Suppressor macrophage treated with lipopolysaccharide for 4 hours (primary cell): ENCODE measurements at regions not wholly inside any gene's neighbourhood (a gene's known extent, or its start where the extent isn't known, plus 50 kb on each side); places are given as distances from the start of the nearest gene placed in this dataset.
A peak's percentile ranks its signal among the peaks of the same experiment; 100 is the strongest.
"Not testable (repeated sequence)": the region's sequence is repeated elsewhere in the genome, so short reads cannot be mapped to it uniquely, and the experiment has no call there.

Experiments used
- DNase-seq: peaks from one replicate; pipeline ENCODE4 v3.0.0-alpha.2; 2020

GRCh38 chr2:113337809-113338208 lies 59.1 kb upstream of the PAX8 start:
- DNase-seq = no peak

GRCh38 chr2:113336040-113336439 lies 57.3 kb upstream of the PAX8 start:
- not testable (repeated sequence) for DNase-seq

GRCh38 chr2:113334147-113334546 lies 55.4 kb upstream of the PAX8 start:
- DNase-seq = no peak

- DNase-seq = not testable (repeated sequence)
These were observed 55.0 kb upstream of the PAX8 start for GRCh38 chr2:113333735-113334134.

GRCh38 chr2:113330060-113330767 lies 51.5 kb upstream of the PAX8 start:
- DNase-seq = peak; percentile 38

GRCh38 chr2:113328973-113329372 lies 50.3 kb upstream of the PAX8 start:
- DNase-seq = not testable (repeated sequence)

GRCh38 chr2:113328572-113328971 lies 49.9 kb upstream of the PAX8 start:
- not testable (repeated sequence) for DNase-seq
